Keratinocyte (primary cell): ENCODE measurements at regions not wholly inside any gene's neighbourhood (a gene's known extent, or its start where the extent isn't known, plus 50 kb on each side); places are given as distances from the start of the nearest gene placed in this dataset.

ENCODE experiments used
- DNase-seq: peaks from one replicate; pipeline ENCODE4 v3.0.0-alpha.2; 2011; ENCODE audit warnings: low read depth, missing footprints, low spot score
- FAIRE-seq: peaks from 2 replicates; lab custom pipeline; 2011; peaks lifted over from hg19 to GRCh38; lab: Jason Lieb, UNC
- H2AFZ ChIP-seq: 2 replicates; pipeline ENCODE4 v1.6.0; 2012; ENCODE audit warnings: low read length, control low read depth, inconsistent platforms; ENCODE audit not compliant: control insufficient read depth
- H3K27ac ChIP-seq: 2 replicates; pipeline ENCODE4 v1.5.1; 2011; ENCODE audit warnings: low read length; ENCODE audit not compliant: control insufficient read depth, insufficient read depth
- H3K27me3 ChIP-seq: 3 replicates; pipeline ENCODE4 v1.6.0; 2011; ENCODE audit warnings: low read length; ENCODE audit not compliant: control insufficient read depth, insufficient read depth; ENCODE audit errors: extremely low read depth
- H3K36me3 ChIP-seq, 2 experiments: 2 replicates in 1 of 2; 3 replicates in 1 of 2; pipeline ENCODE4 v1.5.1; 2011; ENCODE audit warnings: low read length in 2 of 2, mild to moderate bottlenecking in 1 of 2; ENCODE audit not compliant: control insufficient read depth in 2 of 2, insufficient read depth in 2 of 2; ENCODE audit errors: extremely low read depth in 1 of 2
- H3K4me1 ChIP-seq: 3 replicates; pipeline ENCODE4 v1.5.1; 2011; ENCODE audit warnings: low read length; ENCODE audit not compliant: control insufficient read depth, insufficient read depth; ENCODE audit errors: extremely low read depth
- H3K4me2 ChIP-seq: 3 replicates; pipeline ENCODE4 v1.6.0; 2011; ENCODE audit warnings: low read depth, low read length; ENCODE audit not compliant: control insufficient read depth, insufficient read depth; ENCODE audit errors: extremely low read depth
- H3K4me3 ChIP-seq, 3 experiments: fragments of 200-600 bp in 1 of 3; sonication (generic) in 1 of 3; 2 replicates in 2 of 3; 3 replicates in 1 of 3; pipeline ENCODE4 v1.5.1; 2011 to 2016; ENCODE audit warnings: low read length in 3 of 3, mild to moderate bottlenecking in 3 of 3, control low read depth in 2 of 3, inconsistent platforms in 1 of 3, low read depth in 1 of 3, mixed read lengths in 1 of 3, mixed run types in 1 of 3, moderate library complexity in 1 of 3; ENCODE audit not compliant: control insufficient read depth in 2 of 3, insufficient read depth in 2 of 3; ENCODE audit errors: extremely low read depth in 1 of 3
- H3K79me2 ChIP-seq: 2 replicates; pipeline ENCODE4 v1.6.0; 2012; ENCODE audit warnings: low read length; ENCODE audit not compliant: control insufficient read depth, insufficient read depth
- H3K9ac ChIP-seq: 3 replicates; pipeline ENCODE4 v1.6.0; 2011; ENCODE audit warnings: low read length; ENCODE audit not compliant: control insufficient read depth, insufficient read depth; ENCODE audit errors: extremely low read depth
- H3K9me1 ChIP-seq: 3 replicates; pipeline ENCODE4 v1.6.0; 2011; ENCODE audit warnings: low read length; ENCODE audit not compliant: control insufficient read depth, insufficient read depth; ENCODE audit errors: extremely low read depth
- H3K9me3 ChIP-seq: 2 replicates; pipeline ENCODE4 v1.5.1; 2012; ENCODE audit warnings: low read depth, low read length; ENCODE audit not compliant: control insufficient read depth
- H4K20me1 ChIP-seq: 3 replicates; pipeline ENCODE4 v1.6.0; 2011; ENCODE audit warnings: low read length; ENCODE audit not compliant: control insufficient read depth, insufficient read depth; ENCODE audit errors: extremely low read depth
- EZH2 ChIP-seq: IDR thresholded peaks from one replicate; pipeline ENCODE4 v1.6.1; 2012; ENCODE audit warnings: inconsistent platforms, mild to moderate bottlenecking, low read length, moderate library complexity
- dilution Hi-C: fragments of 300-500 bp; cut with MboI; formaldehyde crosslinking; loops from one replicate; pipeline ENCODE4 v1.7.0; 2020; ENCODE audit warnings: low sequenced_read_pairs; ENCODE audit not compliant: extremely low pct_ligation_motif_present
- TF ChIP-seq, protein P1 (sequence below), 3 experiments: IDR thresholded peaks in 1 of 3; conservative IDR thresholded peaks in 1 of 3; optimal IDR thresholded peaks in 1 of 3; 2 replicates in 2 of 3; 3 replicates in 1 of 3; pipeline versions ENCODE3 to v1.5.1; 2011; ENCODE audit warnings: low read length in 3 of 3, mild to moderate bottlenecking in 3 of 3, moderate library complexity in 2 of 3, control low read depth in 1 of 3, inconsistent platforms in 1 of 3; ENCODE audit not compliant: insufficient read depth in 2 of 3; ENCODE audit errors: extremely low read depth in 1 of 3

DNA sequence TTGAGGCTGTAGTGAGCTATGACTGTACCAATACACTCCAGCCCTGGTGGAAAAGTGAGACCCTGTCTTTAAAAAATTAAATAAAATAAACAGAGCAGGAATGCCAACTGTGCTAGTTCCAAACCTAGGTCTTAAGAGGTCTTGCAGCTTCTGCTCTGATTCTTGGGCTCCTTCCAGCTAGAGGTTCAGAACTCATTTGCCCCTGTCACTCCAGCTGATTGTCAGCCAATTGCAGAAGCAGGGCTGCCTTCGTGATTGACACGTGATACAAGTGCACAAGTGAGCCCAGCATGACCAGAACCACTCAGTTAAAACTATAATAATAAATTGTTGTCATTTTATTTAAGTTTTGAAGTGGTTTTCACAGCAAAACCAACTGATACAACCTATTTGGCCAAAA is 298.4 kb downstream of the USP25 start:
- Histone ChIP-seq H3K4me2 (no peak overlapping the region), H3K4me3 (no peak overlapping the region), H3K27me3 (no peaks in the 10 kb centered on the region), H3K36me3 (no peaks in the 10 kb centered on the region), H3K4me1 (no peaks in the 10 kb centered on the region), H3K9me3 (no peaks in the 10 kb centered on the region), H4K20me1 (no peaks in the 10 kb centered on the region), H3K27ac (no peak overlapping the region), H3K79me2 (no peaks in the 10 kb centered on the region), H2AFZ (no peak overlapping the region), H3K9ac (no peak overlapping the region), H3K9me1 (no peaks in the 10 kb centered on the region)
- dilution Hi-C loops, result no loop called here
- DNase-seq (no peak), FAIRE-seq (no peak)
- TF ChIP-seq, protein P1, sequence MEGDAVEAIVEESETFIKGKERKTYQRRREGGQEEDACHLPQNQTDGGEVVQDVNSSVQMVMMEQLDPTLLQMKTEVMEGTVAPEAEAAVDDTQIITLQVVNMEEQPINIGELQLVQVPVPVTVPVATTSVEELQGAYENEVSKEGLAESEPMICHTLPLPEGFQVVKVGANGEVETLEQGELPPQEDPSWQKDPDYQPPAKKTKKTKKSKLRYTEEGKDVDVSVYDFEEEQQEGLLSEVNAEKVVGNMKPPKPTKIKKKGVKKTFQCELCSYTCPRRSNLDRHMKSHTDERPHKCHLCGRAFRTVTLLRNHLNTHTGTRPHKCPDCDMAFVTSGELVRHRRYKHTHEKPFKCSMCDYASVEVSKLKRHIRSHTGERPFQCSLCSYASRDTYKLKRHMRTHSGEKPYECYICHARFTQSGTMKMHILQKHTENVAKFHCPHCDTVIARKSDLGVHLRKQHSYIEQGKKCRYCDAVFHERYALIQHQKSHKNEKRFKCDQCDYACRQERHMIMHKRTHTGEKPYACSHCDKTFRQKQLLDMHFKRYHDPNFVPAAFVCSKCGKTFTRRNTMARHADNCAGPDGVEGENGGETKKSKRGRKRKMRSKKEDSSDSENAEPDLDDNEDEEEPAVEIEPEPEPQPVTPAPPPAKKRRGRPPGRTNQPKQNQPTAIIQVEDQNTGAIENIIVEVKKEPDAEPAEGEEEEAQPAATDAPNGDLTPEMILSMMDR (optimal IDR thresholded peaks at IDR 0.05 in 1 of 3, IDR thresholded peaks at IDR 0.05 in 1 of 3, conservative IDR thresholded peaks at IDR 0.05 in 1 of 3; ENCODE audit: extremely low read depth in 1 of 3, insufficient read depth in 2 of 3, low read length in 3 of 3), result no peak
- no peak for TF ChIP-seq EZH2

DNA sequence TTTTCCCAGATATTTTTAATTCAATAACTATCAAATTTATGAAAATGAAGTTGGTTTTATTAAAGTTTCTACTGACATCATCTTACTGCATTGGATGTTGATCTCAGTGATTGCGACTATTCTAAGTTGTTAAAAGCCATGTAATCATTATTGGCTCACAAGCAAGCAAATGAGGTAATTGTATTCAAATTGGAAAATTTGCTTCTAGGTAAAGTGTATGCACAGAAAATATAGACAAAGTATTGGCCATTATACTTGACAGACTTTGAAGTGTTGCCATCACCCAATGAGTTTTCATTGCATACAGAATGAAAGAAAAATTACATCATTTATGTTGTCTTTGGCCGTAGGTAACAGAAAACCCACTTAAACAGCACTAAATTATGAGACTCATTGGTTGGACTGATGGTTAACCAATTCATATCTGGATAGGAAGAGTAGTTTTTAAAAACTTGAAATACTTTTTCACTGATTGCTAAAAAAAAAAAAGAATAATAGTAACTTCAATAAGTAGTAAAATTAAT is 299.2 kb downstream of the USP25 start:
- Histone ChIP-seq H3K4me3 (no peak overlapping the region), H3K27me3 (no peaks in the 10 kb centered on the region), H3K27ac (no peak overlapping the region), H3K4me2 (no peak overlapping the region), H3K36me3 (no peaks in the 10 kb centered on the region), H3K9me3 (no peaks in the 10 kb centered on the region), H4K20me1 (no peaks in the 10 kb centered on the region), H3K9ac (no peak overlapping the region), H3K4me1 (no peaks in the 10 kb centered on the region), H3K9me1 (no peaks in the 10 kb centered on the region), H3K79me2 (no peaks in the 10 kb centered on the region), H2AFZ (no peak overlapping the region)
- dilution Hi-C loops, result no loop called here
- DNase-seq, result no peak
- no peak for FAIRE-seq
- TF ChIP-seq, protein P1 (optimal IDR thresholded peaks at IDR 0.05 in 1 of 3, IDR thresholded peaks at IDR 0.05 in 1 of 3, conservative IDR thresholded peaks at IDR 0.05 in 1 of 3; ENCODE audit: extremely low read depth in 1 of 3, insufficient read depth in 2 of 3, low read length in 3 of 3), result no peak
- TF ChIP-seq EZH2, result no peak
